Stomach (tissue), 8 donors: ENCODE measurements at regions not wholly inside any gene's neighbourhood (a gene's known extent, or its start where the extent isn't known, plus 50 kb on each side); places are given as distances from the start of the nearest gene placed in this dataset.
A peak's percentile ranks its signal among the peaks of the same experiment; 100 is the strongest.

Experiments used
- DNase-seq, 2 donors: peaks; one replicate each; pipeline versions ENCODE4 v3.0.0 to v3.0.0-alpha.2; 2013 to 2019
- H3K27ac ChIP-seq, 5 donors: fragments of 200-600 bp in 4 of 5; sonication (generic) in 4 of 5; one replicate each; pipeline ENCODE4 v1.5.1; 2013 to 2019; ENCODE audit warnings: mild to moderate bottlenecking in 1 of 5, moderate library complexity in 1 of 5
- H3K27me3 ChIP-seq, 3 donors: fragments of 200-600 bp; sonication (generic); one replicate each; pipeline ENCODE4 v1.5.1; 2017 to 2019; ENCODE audit warnings: mixed run types in 1 of 3
- H3K36me3 ChIP-seq, 4 donors: fragments of 200-600 bp; sonication (generic); 1 replicate in 3 of 4; 2 replicates in 1 of 4; pipeline ENCODE4 v1.5.1; 2016 to 2019
- H3K4me1 ChIP-seq, 4 donors: fragments of 200-600 bp; sonication (generic); one replicate each; pipeline ENCODE4 v1.5.1; 2016 to 2019
- H3K4me3 ChIP-seq, 4 donors: fragments of 200-600 bp; sonication (generic) in 3 of 4; one replicate each; pipeline ENCODE4 v1.5.1; 2016 to 2019; ENCODE audit warnings: mild to moderate bottlenecking in 1 of 4
- H3K9me3 ChIP-seq, 4 donors: fragments of 200-600 bp; sonication (generic); one replicate each; pipeline ENCODE4 v1.5.1; 2016 to 2019
- EP300 ChIP-seq: sonication (generic); formaldehyde crosslinking; IDR thresholded peaks from one replicate; pipeline ENCODE4 v1.6.1; 2017; ENCODE audit warnings: antibody characterized with exemption
- POLR2A ChIP-seq, 4 donors: fragments of 450-650 bp; IDR thresholded peaks; one replicate each; pipeline ENCODE4 v1.6.1; 2016; ENCODE audit warnings: antibody characterized with exemption in 4 of 4, control low read depth in 2 of 4, mild to moderate bottlenecking in 1 of 4, moderate library complexity in 1 of 4
- POLR2AphosphoS5 ChIP-seq, 3 donors: sonication (generic); formaldehyde crosslinking; IDR thresholded peaks; one replicate each; pipeline ENCODE4 v1.6.1; 2016; ENCODE audit warnings: antibody characterized with exemption in 3 of 3
- WGBS, 5 donors: extraction: QIAGEN DNeasy Blood & Tissue Kit in 3 of 5; methylation state at CpG; one replicate each; pipeline versions ENCODE4 v1.1.5 to v1.1.7; 2013 to 2018; 5-methylcytosine and 5-hydroxymethylcytosine counted together
- intact Hi-C: fragments of 100-400 bp; cut with DNase I; formaldehyde crosslinking; loops from one replicate; pipeline ENCODE4 v1.15.1; 2023; ENCODE audit warnings: low total_unique reads
- TF ChIP-seq, protein P1 (sequence below), 7 experiments: fragments of 450-650 bp in 4 of 7; fragments of 200-600 bp in 3 of 7; sonication (generic) in 3 of 7; IDR thresholded peaks; one replicate each; pipeline ENCODE4 v1.5.1; 2016 to 2019; ENCODE audit warnings: antibody characterized with exemption in 7 of 7, control low read depth in 2 of 7, mild to moderate bottlenecking in 1 of 7
- donor health status: healthy with polysubstance abuse.
- donor health status: Bipolar disorder and iron deficiency.
- donor health status: healthy.

DNA sequence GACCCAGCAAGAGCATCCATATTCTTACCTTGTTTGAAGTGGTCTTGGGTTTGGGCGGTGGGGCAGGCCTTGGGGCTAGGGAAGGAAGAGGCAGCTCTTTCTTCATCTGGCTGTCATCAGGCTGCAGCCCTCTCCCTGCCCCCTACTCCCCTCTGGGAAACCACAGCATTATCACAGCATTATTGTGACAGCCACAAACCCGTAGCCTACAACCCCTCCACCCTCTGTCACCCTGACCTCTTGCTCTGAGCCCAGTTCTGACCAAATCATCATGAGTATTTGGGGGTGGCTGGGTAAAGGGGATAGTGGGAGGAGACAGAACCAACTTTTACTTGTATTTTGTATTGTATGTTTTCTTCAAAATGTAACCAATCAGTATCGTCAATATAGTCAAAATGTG lies 94.3 kb upstream of the ARRDC3 start:
- DNase-seq: no peak
- no peak for TF ChIP-seq POLR2AphosphoS5 (IDR thresholded peaks at IDR 0.05)
- TF ChIP-seq POLR2A (IDR thresholded peaks at IDR 0.05): no peak
- intact Hi-C loops: no loop called here
- H3K27me3 ChIP-seq: no peaks in the 10 kb centered on the region
- H3K36me3 ChIP-seq: no peaks in the 10 kb centered on the region
- no peak overlapping the region for H3K4me3 ChIP-seq
- peaks cover 0 to 5% (median 0%) of the 10 kb centered on the region in 4 donors for H3K4me1 ChIP-seq
- WGBS, 5 donors: 79 to 94% (median 90%) methylated on average over 3 of the region's 3 CpGs
- no peak overlapping the region for H3K27ac ChIP-seq
- no peaks in the 10 kb centered on the region for H3K9me3 ChIP-seq

DNA sequence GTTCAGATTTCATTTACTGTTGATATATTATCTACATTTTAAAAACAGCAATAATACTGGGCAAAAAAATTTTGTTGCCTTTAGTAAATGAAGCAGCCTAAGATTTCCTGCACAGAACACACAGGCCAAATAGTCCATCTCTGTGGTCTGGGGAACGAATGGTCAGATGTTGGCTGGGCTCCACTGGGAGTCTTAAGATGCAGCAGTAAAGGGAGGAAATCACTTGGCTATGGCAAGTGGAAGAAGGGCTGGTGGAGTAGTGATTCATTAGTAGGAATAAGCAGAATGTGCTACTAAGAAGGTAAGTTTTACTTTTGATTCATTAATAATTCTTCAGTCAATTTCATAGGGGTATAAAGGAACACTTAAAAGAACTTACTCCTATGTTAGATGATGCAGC lies 91.1 kb upstream of the ARRDC3 start:
- 27 to 40% (median 38%) methylated on average over 1 of the region's 1 CpG for WGBS, 5 donors
- Histone ChIP-seq H3K36me3 (no peaks in the 10 kb centered on the region), H3K4me1 (peaks cover 0 to 5% (median 0%) of the 10 kb centered on the region in 4 donors), H3K27ac (no peak overlapping the region), H3K27me3 (no peaks in the 10 kb centered on the region), H3K9me3 (no peaks in the 10 kb centered on the region), H3K4me3 (no peak overlapping the region)
- intact Hi-C loops: no loop called here
- TF ChIP-seq POLR2A (IDR thresholded peaks at IDR 0.05) (no peak), POLR2AphosphoS5 (IDR thresholded peaks at IDR 0.05) (no peak), EP300 (no peak)
- TF ChIP-seq, protein P1, sequence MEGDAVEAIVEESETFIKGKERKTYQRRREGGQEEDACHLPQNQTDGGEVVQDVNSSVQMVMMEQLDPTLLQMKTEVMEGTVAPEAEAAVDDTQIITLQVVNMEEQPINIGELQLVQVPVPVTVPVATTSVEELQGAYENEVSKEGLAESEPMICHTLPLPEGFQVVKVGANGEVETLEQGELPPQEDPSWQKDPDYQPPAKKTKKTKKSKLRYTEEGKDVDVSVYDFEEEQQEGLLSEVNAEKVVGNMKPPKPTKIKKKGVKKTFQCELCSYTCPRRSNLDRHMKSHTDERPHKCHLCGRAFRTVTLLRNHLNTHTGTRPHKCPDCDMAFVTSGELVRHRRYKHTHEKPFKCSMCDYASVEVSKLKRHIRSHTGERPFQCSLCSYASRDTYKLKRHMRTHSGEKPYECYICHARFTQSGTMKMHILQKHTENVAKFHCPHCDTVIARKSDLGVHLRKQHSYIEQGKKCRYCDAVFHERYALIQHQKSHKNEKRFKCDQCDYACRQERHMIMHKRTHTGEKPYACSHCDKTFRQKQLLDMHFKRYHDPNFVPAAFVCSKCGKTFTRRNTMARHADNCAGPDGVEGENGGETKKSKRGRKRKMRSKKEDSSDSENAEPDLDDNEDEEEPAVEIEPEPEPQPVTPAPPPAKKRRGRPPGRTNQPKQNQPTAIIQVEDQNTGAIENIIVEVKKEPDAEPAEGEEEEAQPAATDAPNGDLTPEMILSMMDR (IDR thresholded peaks at IDR 0.05): no peak
- no peak for DNase-seq

DNA sequence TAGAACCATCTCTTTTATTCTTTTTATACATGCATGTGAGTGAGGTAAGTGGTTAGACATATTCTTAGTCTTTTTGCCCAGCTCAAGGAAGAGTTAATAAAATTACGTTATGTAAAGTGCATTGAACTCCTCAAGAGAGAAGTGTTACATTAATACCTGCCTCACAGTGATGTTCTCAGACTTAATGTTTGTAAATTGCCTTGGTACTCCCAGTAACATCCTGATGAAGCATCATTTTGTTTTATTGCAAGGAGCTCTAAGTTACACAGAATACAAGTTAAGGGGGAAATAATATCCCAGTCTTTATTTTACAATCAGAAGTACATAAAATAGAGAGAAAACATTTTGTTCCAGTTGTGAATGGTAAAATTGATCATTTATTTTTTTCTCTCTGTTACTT lies 89.5 kb upstream of the ARRDC3 start:
- 70 to 90% (median 79%) methylated on average over 1 of the region's 1 CpG for WGBS, 5 donors
- intact Hi-C loops: no loop called here

DNA sequence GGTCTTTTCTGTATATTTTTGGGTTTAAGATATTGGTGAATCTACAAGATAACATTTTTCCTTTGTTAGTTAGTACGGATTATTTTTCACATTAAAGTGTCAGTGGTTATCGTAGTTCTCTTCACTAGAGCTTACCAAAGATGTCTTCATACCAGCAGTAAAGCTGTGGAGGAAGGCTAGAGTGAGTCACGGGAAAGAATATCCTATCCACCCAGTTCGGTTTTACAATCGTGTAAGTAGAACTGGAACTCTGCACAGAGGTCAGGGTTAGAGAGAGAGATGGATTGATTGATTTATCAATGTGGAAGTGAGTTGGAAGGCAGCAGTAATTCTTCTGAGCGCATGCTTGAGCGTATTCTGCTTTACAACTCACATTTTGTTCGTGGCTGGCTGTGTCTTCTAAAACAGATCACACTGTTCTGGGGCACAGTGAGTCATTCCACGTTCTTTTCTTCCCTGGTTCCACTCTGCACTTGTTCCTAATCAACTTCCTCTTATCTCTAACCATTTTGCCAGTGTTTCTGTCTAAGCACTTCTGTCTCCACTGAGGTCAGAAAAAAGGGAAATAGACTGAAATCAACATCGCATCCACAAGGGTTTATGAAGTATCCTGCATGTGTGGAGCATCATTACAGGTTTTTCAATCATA lies 86.5 kb upstream of the ARRDC3 start:
- Histone ChIP-seq H3K36me3 (no peaks in the 10 kb centered on the region), H3K27ac (peak overlapping the region in 4 of 5 donors; percentile 27 to 52 (median 42)), H3K4me3 (no peak overlapping the region), H3K27me3 (no peaks in the 10 kb centered on the region), H3K4me1 (peaks cover 0 to 9% (median 0%) of the 10 kb centered on the region in 4 donors), H3K9me3 (no peaks in the 10 kb centered on the region)
- TF ChIP-seq EP300 (no peak), POLR2AphosphoS5 (IDR thresholded peaks at IDR 0.05) (no peak), POLR2A (IDR thresholded peaks at IDR 0.05) (no peak)
- TF ChIP-seq, protein P1 (IDR thresholded peaks at IDR 0.05): no peak
- intact Hi-C loops: no loop called here
- no peak for DNase-seq
- WGBS, 5 donors: 62 to 69% (median 66%) methylated on average over 10 of the region's 10 CpGs

More for the DNA sequence above, 89.5 kb upstream of the ARRDC3 start:
- Histone ChIP-seq H3K4me1 (peaks cover 0 to 9% (median 0%) of the 10 kb centered on the region in 4 donors), H3K36me3 (no peaks in the 10 kb centered on the region), H3K9me3 (no peaks in the 10 kb centered on the region), H3K27ac (no peak overlapping the region), H3K27me3 (no peaks in the 10 kb centered on the region), H3K4me3 (no peak overlapping the region)
- no peak for DNase-seq
- TF ChIP-seq, protein P1 (IDR thresholded peaks at IDR 0.05): no peak
- TF ChIP-seq POLR2A (IDR thresholded peaks at IDR 0.05) (no peak), EP300 (no peak), POLR2AphosphoS5 (IDR thresholded peaks at IDR 0.05) (no peak)
